Ascending aorta (tissue), 2 donors: ENCODE measurements at regions not wholly inside any gene's neighbourhood (a gene's known extent, or its start where the extent isn't known, plus 50 kb on each side); places are given as distances from the start of the nearest gene placed in this dataset.

Experiments used
- DNase-seq, 2 donors: peaks; one replicate each; pipeline ENCODE4 v3.0.0-alpha.2; 2019; ENCODE audit warnings: low spot score in 2 of 2
- H3K27ac ChIP-seq, 2 donors: fragments of 200-600 bp; sonication (generic); one replicate each; pipeline ENCODE4 v1.5.1; 2016 to 2017; ENCODE audit warnings: mild to moderate bottlenecking in 1 of 2
- H3K27me3 ChIP-seq: fragments of 200-600 bp; sonication (generic); one replicate; pipeline ENCODE4 v1.5.1; 2017
- H3K36me3 ChIP-seq, 2 donors: fragments of 200-600 bp; sonication (generic); one replicate each; pipeline ENCODE4 v1.5.1; 2016
- H3K4me1 ChIP-seq, 2 donors: fragments of 200-600 bp; sonication (generic); one replicate each; pipeline ENCODE4 v1.5.1; 2016 to 2017; ENCODE audit warnings: mild to moderate bottlenecking in 1 of 2
- H3K4me3 ChIP-seq, 2 donors: fragments of 200-600 bp; sonication (generic); one replicate each; pipeline ENCODE4 v1.5.1; 2016 to 2017; ENCODE audit warnings: mild to moderate bottlenecking in 1 of 2
- H3K9me3 ChIP-seq, 2 donors: fragments of 200-600 bp; sonication (generic); one replicate each; pipeline ENCODE4 v1.5.1; 2016
- CTCF ChIP-seq, 3 experiments: fragments of 200-600 bp in 2 of 3; fragments of 450-650 bp in 1 of 3; sonication (generic) in 2 of 3; IDR thresholded peaks; one replicate each; pipeline ENCODE4 v1.5.1; 2016 to 2019; ENCODE audit warnings: antibody characterized with exemption in 3 of 3, mild to moderate bottlenecking in 1 of 3, moderate library complexity in 1 of 3
- intact Hi-C: fragments of 100-400 bp; cut with DNase I; formaldehyde crosslinking; loops from one replicate; pipeline ENCODE4 v1.15.1; 2023

GRCh38 chr18:22829781-22830180 is 103.3 kb upstream of the RBBP8 start:
- no peak for TF ChIP-seq CTCF (IDR thresholded peaks at IDR 0.05)
- H3K4me3 ChIP-seq, result no peak overlapping the region
- H3K36me3 ChIP-seq, result no peaks in the 10 kb centered on the region
- no peaks in the 10 kb centered on the region for H3K4me1 ChIP-seq
- H3K27ac ChIP-seq, result no peak overlapping the region
- intact Hi-C loops, result no loop called here
- H3K27me3 ChIP-seq, result no peaks in the 10 kb centered on the region
- H3K9me3 ChIP-seq, result no peaks in the 10 kb centered on the region
- no peak for DNase-seq

DNA sequence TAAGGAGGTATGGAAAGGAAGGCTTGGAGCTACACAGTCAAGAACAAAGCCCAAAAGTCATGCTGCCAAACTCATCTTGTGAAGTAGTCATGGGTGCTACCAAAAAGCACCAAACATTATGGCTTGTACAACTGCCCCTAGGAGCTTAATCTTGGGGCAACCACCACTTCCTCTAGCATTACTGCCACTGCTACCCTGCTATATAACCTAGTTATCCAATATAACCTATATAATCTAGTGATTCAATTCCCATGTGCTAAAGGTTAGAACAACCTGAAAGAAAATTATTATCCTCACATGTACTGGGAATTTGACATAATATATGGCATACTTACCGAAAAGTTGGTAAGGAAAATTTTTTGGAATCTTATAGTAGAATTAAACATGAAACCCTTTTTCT is 102.6 kb upstream of the RBBP8 start:
- intact Hi-C loops, result no loop called here
- H3K27ac ChIP-seq, result no peak overlapping the region
- H3K36me3 ChIP-seq, result no peaks in the 10 kb centered on the region
- DNase-seq, result no peak
- H3K4me1 ChIP-seq, result no peaks in the 10 kb centered on the region
- no peak for TF ChIP-seq CTCF (IDR thresholded peaks at IDR 0.05)
- no peaks in the 10 kb centered on the region for H3K27me3 ChIP-seq
- no peak overlapping the region for H3K4me3 ChIP-seq
- H3K9me3 ChIP-seq, result no peaks in the 10 kb centered on the region

DNA sequence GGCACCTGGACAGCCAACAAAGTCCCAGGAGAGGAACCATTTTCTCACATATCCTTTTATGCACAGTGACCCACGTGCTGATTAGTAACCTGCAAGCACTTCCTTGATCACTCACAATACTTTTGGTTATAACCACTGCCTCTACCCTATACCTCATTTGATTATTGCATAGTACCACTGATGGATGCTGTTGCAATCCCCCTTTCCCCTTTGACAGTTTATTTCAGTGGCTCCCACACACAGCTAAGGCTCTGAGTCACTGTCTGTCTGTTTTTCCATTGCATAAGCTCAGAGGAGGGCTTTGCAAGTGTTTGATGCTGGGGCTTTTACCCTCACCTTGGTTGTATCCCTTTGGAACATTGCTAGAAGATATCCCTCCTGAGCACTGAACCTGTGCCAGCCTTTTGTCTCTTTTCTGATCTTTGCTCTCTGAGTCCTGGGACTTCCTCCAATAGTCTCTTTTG is 101.7 kb upstream of the RBBP8 start:
- Histone ChIP-seq H3K36me3 (no peaks in the 10 kb centered on the region), H3K9me3 (no peaks in the 10 kb centered on the region), H3K27me3 (no peaks in the 10 kb centered on the region), H3K27ac (no peak overlapping the region), H3K4me3 (no peak overlapping the region), H3K4me1 (no peaks in the 10 kb centered on the region)
- intact Hi-C loops, result no loop called here
- no peak for DNase-seq
- no peak for TF ChIP-seq CTCF (IDR thresholded peaks at IDR 0.05)

DNA sequence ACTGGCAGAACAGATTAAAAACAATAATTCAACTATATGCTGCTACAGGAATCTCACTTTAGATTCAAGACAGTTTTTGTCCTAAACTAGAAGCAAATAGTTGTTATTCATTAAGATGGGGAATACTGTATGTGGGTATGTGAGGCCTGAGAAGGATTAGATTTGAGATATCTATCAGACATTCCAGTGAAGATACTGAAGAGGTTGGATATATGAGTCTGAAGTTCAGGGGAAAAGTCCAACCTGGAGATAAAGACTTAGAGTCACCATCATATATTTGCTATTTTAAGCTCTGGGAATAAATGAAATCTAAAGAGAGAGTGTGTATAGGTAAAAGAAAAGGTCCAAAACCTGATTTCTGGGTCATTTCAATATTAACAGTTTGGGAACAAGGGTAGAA is 96.2 kb upstream of the RBBP8 start:
- intact Hi-C loops, result no loop called here
- no peak overlapping the region for H3K4me3 ChIP-seq
- no peak for DNase-seq
- H3K9me3 ChIP-seq, result no peaks in the 10 kb centered on the region
- no peak for TF ChIP-seq CTCF (IDR thresholded peaks at IDR 0.05)
- no peaks in the 10 kb centered on the region for H3K36me3 ChIP-seq
- H3K27me3 ChIP-seq, result no peaks in the 10 kb centered on the region
- H3K27ac ChIP-seq, result no peak overlapping the region
- no peaks in the 10 kb centered on the region for H3K4me1 ChIP-seq

GRCh38 chr18:22838221-22838620 is 94.9 kb upstream of the RBBP8 start:
- Histone ChIP-seq H3K4me1 (no peaks in the 10 kb centered on the region), H3K27ac (no peak overlapping the region), H3K27me3 (no peaks in the 10 kb centered on the region), H3K36me3 (no peaks in the 10 kb centered on the region), H3K4me3 (no peak overlapping the region), H3K9me3 (no peaks in the 10 kb centered on the region)
- no peak for TF ChIP-seq CTCF (IDR thresholded peaks at IDR 0.05)
- DNase-seq, result no peak
- intact Hi-C loops, result no loop called here

DNA sequence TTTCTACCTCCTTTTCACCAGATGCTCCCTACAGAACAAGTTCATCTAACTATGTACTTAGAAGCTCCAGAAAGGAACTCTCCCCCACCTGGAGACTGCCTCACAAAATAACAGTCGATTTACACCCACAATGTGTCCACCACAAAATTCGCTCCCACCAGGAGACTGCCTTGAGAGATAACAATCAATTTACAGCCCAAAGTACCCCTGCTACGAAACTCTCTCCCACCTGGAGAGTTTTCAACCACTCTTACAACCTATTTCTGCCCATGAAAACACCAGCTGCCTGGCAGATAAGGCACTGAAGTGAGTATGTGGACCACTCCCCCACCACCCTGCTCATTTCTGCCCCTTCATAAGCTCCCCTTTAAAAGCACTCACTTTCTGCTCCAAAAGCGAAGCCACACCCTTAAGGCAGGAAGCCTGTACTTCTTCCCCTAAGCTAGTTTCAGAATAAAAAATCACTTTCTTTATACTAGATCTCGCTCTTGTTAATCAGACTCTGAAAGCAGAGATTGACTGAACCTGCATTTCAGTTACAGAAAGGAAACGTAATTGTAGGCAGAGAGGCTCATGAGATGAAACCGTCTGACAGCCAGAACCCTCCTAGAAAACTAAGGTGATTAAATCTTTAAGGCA is 94.4 kb upstream of the RBBP8 start:
- DNase-seq, result no peak
- Histone ChIP-seq H3K36me3 (no peaks in the 10 kb centered on the region), H3K27me3 (no peaks in the 10 kb centered on the region), H3K4me3 (no peak overlapping the region), H3K9me3 (no peaks in the 10 kb centered on the region), H3K27ac (no peak overlapping the region), H3K4me1 (no peaks in the 10 kb centered on the region)
- no peak for TF ChIP-seq CTCF (IDR thresholded peaks at IDR 0.05)
- intact Hi-C loops, result no loop called here
